ENCODE measurements at regions not wholly inside any gene's neighbourhood (a gene's known extent, or its start where the extent isn't known, plus 50 kb on each side); places are given as distances from the start of the nearest gene placed in this dataset.
A peak's percentile ranks its signal among the peaks of the same experiment; 100 is the strongest.

GRCh38 chr9:85431339-85432102 lies 310.2 kb downstream of the AGTPBP1 start:
- ATAC-seq (ENCODE audit: poor library complexity) = no peak
- intact Hi-C loops (cut with DNase I) = no loop called here
- no peak for DNase-seq

DNA sequence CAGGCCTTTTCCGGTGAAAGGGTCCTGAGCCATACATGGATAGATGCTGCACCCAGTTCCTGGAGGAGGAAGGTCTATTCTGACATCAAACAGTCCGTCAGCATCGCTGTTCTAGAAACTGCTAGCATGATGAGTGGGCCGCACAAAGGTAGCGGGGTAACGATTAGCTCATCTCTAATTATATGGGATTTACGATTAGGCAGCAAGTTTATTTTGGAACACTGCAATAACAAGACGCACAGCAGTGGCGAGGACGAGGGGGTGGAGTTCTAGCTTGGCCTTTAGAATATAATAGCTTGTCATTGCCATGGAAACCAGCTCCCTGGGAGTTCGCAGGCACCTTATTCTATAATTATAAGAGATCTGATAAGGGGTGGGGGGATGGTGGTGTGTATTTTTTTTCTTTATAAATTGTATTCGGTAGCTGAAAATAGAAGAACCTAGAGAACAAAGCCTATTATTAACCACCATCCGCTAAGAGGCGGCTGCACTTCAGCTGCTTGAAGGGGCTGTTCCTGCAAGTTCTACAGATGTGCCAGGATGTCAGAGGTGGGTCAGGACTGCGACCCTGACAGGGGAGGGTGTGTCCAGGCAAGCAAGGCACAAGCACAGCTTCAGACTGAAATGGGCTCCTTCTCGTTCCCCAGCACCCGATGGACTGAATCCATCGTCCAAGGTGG lies 311.0 kb downstream of the AGTPBP1 start:
- intact Hi-C loops (cut with DNase I) = no loop called here
- DNase-seq = no peak
- ATAC-seq (ENCODE audit: poor library complexity) = no peak

DNA sequence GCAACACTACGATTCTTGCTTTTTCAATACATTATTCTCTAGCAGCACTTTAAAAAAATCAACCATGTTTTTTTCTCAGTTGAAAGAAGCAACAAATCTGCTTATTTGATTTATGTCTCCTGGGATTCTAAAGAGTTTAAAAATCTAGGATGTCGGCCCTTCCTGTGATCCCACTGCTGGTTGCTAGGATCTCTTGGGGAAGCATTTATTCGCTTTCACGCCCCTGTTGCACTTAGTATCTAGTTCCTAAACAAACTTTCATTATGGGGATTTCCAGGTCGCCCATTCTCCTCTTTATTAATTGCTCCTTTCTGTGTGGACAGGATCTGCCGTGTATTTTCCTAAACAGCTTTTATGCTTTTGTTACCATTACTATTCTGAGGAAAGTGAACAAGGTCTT lies 313.5 kb downstream of the AGTPBP1 start:
- DNase-seq = no peak
- intact Hi-C loops (cut with DNase I) = no loop called here
- ATAC-seq (ENCODE audit: poor library complexity) = no peak

DNA sequence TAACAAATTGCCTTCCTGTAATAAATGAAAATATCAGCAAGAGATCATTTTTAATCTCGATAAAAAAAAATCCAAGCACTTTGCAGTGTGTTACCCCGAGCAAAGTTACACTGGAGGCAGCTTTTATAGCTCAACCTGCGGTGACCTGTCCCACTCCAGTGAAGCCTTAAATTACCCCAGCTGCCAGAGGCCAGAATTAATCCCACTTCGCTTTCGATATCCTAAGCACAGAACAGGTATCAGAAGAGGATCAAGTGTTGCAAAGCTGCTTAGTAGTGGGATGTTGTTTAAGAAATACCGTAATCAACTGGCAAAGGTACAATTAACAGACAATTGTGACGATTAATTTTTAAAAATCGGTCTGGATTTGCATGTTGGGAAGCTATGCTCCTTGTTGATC lies 314.0 kb downstream of the AGTPBP1 start:
- ATAC-seq (ENCODE audit: poor library complexity) (no peak), DNase-seq (no peak)
- intact Hi-C loops (cut with DNase I) = no loop called here

DNA sequence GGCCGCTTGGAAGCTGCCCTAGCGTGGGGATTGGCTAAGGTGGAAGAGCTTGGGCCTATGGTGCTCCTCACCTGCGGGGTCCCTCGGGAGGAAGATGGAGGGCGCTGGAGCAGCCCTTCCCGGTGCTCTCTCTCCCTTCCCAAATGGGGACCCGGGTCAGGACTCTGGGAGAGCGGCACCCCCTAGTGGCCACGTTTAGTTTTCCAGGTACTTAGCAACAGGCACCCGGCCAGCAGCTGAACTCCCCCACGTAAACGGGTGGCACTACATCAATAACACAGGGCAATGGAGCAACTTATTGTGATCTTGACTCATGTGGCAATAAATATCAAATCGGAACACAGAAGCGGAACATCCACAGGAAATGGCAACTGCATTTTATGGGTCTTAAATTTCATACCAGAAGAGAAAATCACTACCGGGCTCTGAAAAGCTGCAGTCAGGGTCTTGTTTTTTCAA lies 316.6 kb downstream of the AGTPBP1 start:
- ATAC-seq (ENCODE audit: poor library complexity) (peak; percentile 43), DNase-seq (peak; percentile 64)
- intact Hi-C loops (cut with DNase I) = no loop called here

DNA sequence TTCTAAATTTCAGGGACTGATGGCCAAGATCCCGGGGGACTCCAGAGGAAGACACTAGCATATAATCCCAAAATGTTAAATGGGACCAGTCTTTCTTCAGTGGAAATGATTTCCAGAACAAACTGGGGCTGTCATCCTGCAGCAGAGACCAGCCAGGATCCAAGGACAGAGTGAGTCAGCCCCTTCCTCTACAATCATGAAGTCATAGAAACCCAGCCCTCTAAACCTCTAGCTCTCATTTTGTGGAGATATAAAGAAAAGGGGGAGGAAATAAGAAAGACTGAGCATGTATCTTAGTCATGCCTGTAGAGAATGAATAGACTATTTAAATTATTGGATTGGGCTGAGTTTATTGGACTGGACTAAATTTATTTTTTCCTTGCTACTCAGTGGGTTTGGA lies 318.3 kb downstream of the AGTPBP1 start:
- ATAC-seq (ENCODE audit: poor library complexity) (no peak), DNase-seq (no peak)
- intact Hi-C loops (cut with DNase I) = no loop called here

DNA sequence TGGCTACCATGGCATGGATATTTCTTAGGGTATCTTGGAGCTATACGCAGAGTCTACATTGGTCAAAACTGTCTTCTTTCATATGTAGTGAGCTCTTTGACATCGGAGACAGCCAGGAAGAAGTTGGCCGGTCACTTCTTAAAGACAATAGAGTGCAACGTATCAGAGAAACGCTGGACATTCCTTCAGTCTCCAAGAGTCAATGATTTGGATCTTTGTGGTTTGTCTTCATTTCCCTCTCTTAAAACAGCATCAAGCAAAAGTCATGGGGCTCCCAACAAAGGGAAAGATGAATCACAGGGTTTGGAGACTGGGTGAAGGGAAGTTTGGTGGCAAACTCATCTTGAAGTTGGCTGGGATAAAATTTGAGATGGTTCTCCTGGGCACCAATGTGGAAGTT lies 320.1 kb downstream of the AGTPBP1 start:
- no peak for DNase-seq
- no peak for ATAC-seq (ENCODE audit: poor library complexity)
- intact Hi-C loops (cut with DNase I) = no loop called here

GRCh38 chr9:85420750-85421149 lies 321.0 kb downstream of the AGTPBP1 start:
- ATAC-seq (ENCODE audit: poor library complexity) (no peak), DNase-seq (no peak)
- intact Hi-C loops (cut with DNase I) = no loop called here

DNA sequence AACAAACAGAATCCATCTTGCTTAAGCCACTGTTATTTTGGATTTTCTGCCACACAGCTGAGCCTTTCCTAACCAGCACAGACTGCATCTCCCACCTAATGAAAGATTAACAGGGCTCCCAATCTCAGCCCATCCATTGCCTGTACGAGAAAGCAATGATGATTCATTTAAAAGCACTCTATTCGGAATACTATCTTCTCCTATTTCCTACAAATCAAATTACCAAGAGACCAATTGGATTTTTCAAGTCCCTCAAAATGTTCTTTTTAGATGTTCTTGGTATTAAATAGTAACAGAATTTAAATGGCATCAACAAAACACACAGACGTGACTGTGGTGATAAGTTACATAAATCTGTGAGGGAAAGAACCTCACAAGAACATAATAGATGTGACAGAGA lies 324.1 kb downstream of the AGTPBP1 start:
- intact Hi-C loops (cut with DNase I) = no loop called here
- no peak for DNase-seq
- ATAC-seq (ENCODE audit: poor library complexity) = no peak

- ATAC-seq (ENCODE audit: poor library complexity) (no peak), DNase-seq (no peak)
- intact Hi-C loops (cut with DNase I) = no loop called here
These were observed 325.0 kb downstream of the AGTPBP1 start for GRCh38 chr9:85416715-85417114.

GRCh38 chr9:85414390-85414789 lies 327.4 kb downstream of the AGTPBP1 start:
- intact Hi-C loops (cut with DNase I) = no loop called here
- DNase-seq (no peak), ATAC-seq (ENCODE audit: poor library complexity) (no peak)

- intact Hi-C loops (cut with DNase I) = no loop called here
- DNase-seq (no peak), ATAC-seq (ENCODE audit: poor library complexity) (no peak)
These were observed 333.3 kb downstream of the AGTPBP1 start for GRCh38 chr9:85408494-85408893.

GRCh38 chr9:85405566-85405950 lies 336.2 kb downstream of the AGTPBP1 start:
- DNase-seq = no peak
- no peak for ATAC-seq (ENCODE audit: poor library complexity)
- intact Hi-C loops (cut with DNase I) = no loop called here

- intact Hi-C loops (cut with DNase I) = no loop called here
- ATAC-seq (ENCODE audit: poor library complexity) (no peak), DNase-seq (no peak)
These were observed 336.7 kb downstream of the AGTPBP1 start for GRCh38 chr9:85404911-85405565.

DNA sequence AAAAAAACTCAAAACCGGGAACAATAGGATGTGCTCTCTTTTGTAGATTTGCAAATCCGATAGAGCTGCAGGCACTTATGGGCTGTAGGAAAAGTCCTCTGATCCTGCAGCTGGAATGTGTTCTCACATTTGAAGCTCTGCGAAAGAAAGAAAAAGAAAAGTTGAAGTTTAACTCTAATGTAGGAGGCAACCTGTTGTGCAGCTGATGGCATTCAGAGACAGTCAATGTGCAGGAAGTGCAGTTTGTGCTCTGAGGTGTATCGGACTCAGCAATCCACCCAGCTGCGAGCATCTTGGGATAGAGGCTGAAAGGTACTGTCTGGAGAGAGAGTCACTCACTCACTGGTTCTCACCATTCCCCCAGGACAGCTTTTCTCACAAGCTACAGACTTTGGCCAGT lies 339.2 kb downstream of the AGTPBP1 start:
- intact Hi-C loops (cut with DNase I) = no loop called here
- no peak for ATAC-seq (ENCODE audit: poor library complexity)
- no peak for DNase-seq

GRCh38 chr9:85401998-85402397 lies 339.8 kb downstream of the AGTPBP1 start:
- DNase-seq (no peak), ATAC-seq (ENCODE audit: poor library complexity) (no peak)
- intact Hi-C loops (cut with DNase I) = no loop called here

- intact Hi-C loops (cut with DNase I) = no loop called here
- DNase-seq (no peak), ATAC-seq (ENCODE audit: poor library complexity) (no peak)
These were observed 344.7 kb downstream of the AGTPBP1 start for GRCh38 chr9:85397005-85397404.

DNA sequence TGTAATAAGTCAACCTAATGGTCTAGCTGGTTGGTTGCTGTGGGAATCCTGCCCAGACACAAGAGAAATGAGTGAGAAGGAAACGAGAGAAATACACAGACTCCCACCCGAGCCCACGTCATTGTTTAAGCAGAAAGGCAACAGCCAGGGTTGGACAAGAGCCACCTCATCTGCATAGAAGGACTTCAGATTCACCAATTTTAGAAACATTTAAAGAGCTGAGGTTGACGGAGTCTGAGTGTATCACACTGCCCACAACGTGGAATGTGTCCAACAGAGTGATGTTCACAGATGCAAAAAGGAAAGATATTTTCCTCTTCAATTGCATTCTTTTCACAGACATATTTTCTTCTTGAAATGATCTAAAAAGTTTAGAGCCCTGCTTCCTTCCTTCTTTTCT lies 349.5 kb downstream of the AGTPBP1 start:
- ATAC-seq (ENCODE audit: poor library complexity) (no peak), DNase-seq (no peak)
- intact Hi-C loops (cut with DNase I) = no loop called here

DNA sequence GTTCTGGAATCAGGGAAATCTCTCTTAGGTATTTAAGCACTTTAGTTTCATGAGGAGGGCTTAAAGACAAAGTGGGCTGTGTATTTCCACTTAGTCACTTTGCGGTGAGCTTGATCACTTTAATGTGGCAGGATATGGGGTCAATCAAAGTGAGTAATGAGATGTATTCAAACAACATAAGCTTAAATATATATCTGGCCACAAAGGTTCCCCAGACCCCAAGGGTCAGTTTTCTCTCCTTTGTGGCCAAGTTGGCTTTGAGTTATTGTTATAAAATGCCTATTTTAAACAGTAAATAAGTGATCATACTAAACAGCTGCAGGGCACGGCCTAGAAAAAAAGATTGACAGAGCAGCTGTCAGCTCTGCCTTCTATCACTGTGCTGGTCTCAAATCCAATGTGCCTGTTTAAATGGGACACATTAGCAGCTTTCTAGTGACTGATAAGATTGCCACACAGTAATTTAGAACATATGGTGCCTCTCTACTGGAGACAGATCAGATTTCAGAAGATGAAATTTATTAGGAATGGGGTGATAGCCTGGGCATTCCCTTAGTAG lies 363.9 kb downstream of the AGTPBP1 start:
- ATAC-seq (ENCODE audit: poor library complexity) (no peak), DNase-seq (no peak)
- intact Hi-C loops (cut with DNase I) = no loop called here

DNA sequence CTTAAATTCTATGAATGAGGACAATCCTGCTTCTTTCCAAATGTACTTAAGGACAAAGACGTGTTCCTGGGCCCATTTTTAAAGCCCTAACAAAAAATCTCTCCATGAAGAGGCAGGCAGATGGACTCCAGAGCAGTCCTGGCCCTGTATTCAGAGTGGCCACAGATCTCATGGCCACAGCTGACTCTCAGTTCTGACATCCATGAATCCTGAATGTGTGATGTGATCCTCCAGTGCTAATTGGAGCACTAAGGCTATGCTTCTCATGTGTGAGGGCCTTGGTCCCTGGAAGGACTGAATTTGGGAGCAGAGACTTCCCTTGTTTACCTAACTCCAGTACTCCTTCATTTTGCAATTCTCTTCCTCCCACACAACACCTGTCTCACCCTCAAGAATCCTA lies 373.0 kb downstream of the AGTPBP1 start:
- no peak for DNase-seq
- intact Hi-C loops (cut with DNase I) = no loop called here
- ATAC-seq (ENCODE audit: poor library complexity) = no peak

All from Right ventricle myocardium superior (tissue), 1 donor.